ENCODE measurements at regions not wholly inside any gene's neighbourhood (a gene's known extent, or its start where the extent isn't known, plus 50 kb on each side); places are given as distances from the start of the nearest gene placed in this dataset.

DNA sequence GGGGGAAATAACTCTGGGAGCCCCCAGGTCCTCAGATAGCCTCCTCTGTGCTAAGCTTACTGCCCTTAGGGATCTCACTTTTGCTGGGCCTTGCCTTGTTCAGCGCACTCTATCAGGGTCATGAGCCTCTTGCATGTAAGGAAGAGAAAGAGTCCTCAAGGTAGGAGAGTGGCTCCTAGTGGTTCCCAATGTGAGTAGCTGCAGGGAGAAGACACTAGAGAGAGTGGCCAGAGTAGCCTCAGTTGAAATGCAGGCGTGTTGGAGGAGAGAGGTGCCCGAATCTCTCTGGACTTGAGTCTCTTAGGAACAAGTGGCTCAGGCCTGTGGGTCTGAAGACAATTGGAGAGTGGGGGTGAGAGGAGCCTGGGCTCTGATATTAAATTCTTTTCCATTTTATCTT, 94.3 kb upstream of the SORCS3 start:
- Histone ChIP-seq H3K27me3 (ENCODE audit: insufficient read depth, low read length) (peaks cover 2% of the 10 kb centered on the region), H3K79me2 (ENCODE audit: insufficient read depth, low read length) (no peaks in the 10 kb centered on the region), H3K4me2 (ENCODE audit: low read length) (no peak overlapping the region), H3K4me3 (ENCODE audit: insufficient read depth, low read depth, low read length) (no peak overlapping the region), H3K4me1 (ENCODE audit: insufficient read depth, low read length) (no peaks in the 10 kb centered on the region), H3K36me3 (ENCODE audit: insufficient read depth, low read length) (no peaks in the 10 kb centered on the region), H2AFZ (ENCODE audit: low read depth, low read length) (no peak overlapping the region), H3K9me3 (ENCODE audit: insufficient read depth, low read depth, low read length) (no peaks in the 10 kb centered on the region), H3K9ac (ENCODE audit: low read length) (no peak overlapping the region), H4K20me1 (ENCODE audit: insufficient read depth, low read length) (no peaks in the 10 kb centered on the region), H3K27ac (ENCODE audit: low read depth, low read length) (no peak overlapping the region)
- FAIRE-seq = no peak
- Mint-ChIP-seq H3K9me3 (ENCODE audit: unreplicated experiment) (peaks cover 2% of the 10 kb centered on the region), H3K27ac (ENCODE audit: unreplicated experiment) (no peak overlapping the region), H3K36me3 (ENCODE audit: low read depth, unreplicated experiment) (no peaks in the 10 kb centered on the region), H3K27me3 (ENCODE audit: low read depth, unreplicated experiment) (peaks cover 39% of the 10 kb centered on the region), H3K4me1 (ENCODE audit: low read depth, unreplicated experiment) (no peaks in the 10 kb centered on the region), H3K4me3 (ENCODE audit: unreplicated experiment) (no peak overlapping the region)
- DNase-seq (ENCODE audit: low read depth) = no peak
- no peak for TF ChIP-seq EZH2 (IDR thresholded peaks at IDR 0.05; ENCODE audit: insufficient read depth, low read length)

DNA sequence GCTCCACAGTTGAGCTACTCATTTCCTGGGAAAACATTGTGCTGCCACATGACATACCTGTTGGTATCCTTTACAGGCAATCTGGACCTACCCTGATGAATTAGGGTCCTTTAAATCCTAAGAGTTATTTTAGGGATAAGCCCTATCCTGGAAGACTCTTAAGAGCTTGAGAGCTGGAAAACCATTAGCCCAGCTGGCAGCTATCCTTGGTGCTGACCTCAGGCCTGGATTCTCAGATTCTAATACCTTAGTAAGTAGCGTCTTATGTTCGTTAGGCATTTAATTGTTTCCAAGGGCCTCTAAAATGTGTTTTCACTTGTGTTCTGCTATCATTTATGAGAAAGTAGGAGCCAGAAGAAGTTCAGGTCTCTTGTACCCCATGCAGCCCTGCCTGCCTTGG, 93.0 kb upstream of the SORCS3 start:
- H3K4me1 ChIP-seq (ENCODE audit: insufficient read depth, low read length) = no peaks in the 10 kb centered on the region
- H3K27ac Mint-ChIP-seq (ENCODE audit: unreplicated experiment) = no peak overlapping the region
- H3K4me1 Mint-ChIP-seq (ENCODE audit: low read depth, unreplicated experiment) = no peaks in the 10 kb centered on the region
- FAIRE-seq (no peak), DNase-seq (ENCODE audit: low read depth) (peak; percentile 14)
- no peak overlapping the region for H3K9ac ChIP-seq (ENCODE audit: low read length)
- H3K4me3 ChIP-seq (ENCODE audit: insufficient read depth, low read depth, low read length) = no peak overlapping the region
- peaks cover 2% of the 10 kb centered on the region for H3K36me3 Mint-ChIP-seq (ENCODE audit: low read depth, unreplicated experiment)
- no peaks in the 10 kb centered on the region for H3K9me3 ChIP-seq (ENCODE audit: insufficient read depth, low read depth, low read length)
- peaks cover 43% of the 10 kb centered on the region for H3K27me3 Mint-ChIP-seq (ENCODE audit: low read depth, unreplicated experiment)
- H3K36me3 ChIP-seq (ENCODE audit: insufficient read depth, low read length) = no peaks in the 10 kb centered on the region
- TF ChIP-seq, protein P1, sequence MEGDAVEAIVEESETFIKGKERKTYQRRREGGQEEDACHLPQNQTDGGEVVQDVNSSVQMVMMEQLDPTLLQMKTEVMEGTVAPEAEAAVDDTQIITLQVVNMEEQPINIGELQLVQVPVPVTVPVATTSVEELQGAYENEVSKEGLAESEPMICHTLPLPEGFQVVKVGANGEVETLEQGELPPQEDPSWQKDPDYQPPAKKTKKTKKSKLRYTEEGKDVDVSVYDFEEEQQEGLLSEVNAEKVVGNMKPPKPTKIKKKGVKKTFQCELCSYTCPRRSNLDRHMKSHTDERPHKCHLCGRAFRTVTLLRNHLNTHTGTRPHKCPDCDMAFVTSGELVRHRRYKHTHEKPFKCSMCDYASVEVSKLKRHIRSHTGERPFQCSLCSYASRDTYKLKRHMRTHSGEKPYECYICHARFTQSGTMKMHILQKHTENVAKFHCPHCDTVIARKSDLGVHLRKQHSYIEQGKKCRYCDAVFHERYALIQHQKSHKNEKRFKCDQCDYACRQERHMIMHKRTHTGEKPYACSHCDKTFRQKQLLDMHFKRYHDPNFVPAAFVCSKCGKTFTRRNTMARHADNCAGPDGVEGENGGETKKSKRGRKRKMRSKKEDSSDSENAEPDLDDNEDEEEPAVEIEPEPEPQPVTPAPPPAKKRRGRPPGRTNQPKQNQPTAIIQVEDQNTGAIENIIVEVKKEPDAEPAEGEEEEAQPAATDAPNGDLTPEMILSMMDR (IDR thresholded peaks at IDR 0.05; ENCODE audit: insufficient read depth, low read depth, low read length) = no peak
- TF ChIP-seq EZH2 (IDR thresholded peaks at IDR 0.05; ENCODE audit: insufficient read depth, low read length) = no peak
- H2AFZ ChIP-seq (ENCODE audit: low read depth, low read length) = no peak overlapping the region
- H3K27ac ChIP-seq (ENCODE audit: low read depth, low read length) = no peak overlapping the region
- no peak overlapping the region for H3K4me3 Mint-ChIP-seq (ENCODE audit: unreplicated experiment)
- peaks cover 2% of the 10 kb centered on the region for H3K27me3 ChIP-seq (ENCODE audit: insufficient read depth, low read length)
- no peak overlapping the region for H3K4me2 ChIP-seq (ENCODE audit: low read length)
- peaks cover 3% of the 10 kb centered on the region for H3K9me3 Mint-ChIP-seq (ENCODE audit: unreplicated experiment)
- H3K79me2 ChIP-seq (ENCODE audit: insufficient read depth, low read length) = no peaks in the 10 kb centered on the region
- no peaks in the 10 kb centered on the region for H4K20me1 ChIP-seq (ENCODE audit: insufficient read depth, low read length)

DNA sequence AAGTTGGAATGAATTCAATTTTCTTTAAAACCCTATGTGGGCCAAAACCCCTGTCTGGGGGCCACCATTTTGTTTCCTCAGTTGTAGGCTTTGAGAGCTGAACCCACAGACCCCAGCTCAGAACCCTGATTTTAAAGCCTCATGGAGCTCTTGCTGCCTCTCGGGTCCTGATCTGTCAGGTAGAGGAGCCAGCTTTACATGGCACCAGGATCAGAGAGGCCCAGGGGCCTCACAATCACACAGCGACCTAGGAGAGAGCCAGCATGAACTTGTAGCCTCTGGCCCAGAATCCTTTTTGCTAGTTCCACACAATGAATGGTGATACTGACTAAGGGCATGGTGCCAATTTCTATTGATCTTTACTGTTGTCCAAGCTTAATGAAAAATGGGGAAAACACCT, 84.3 kb upstream of the SORCS3 start:
- H3K27me3 ChIP-seq (ENCODE audit: insufficient read depth, low read length) = no peaks in the 10 kb centered on the region
- DNase-seq (ENCODE audit: low read depth) (no peak), FAIRE-seq (no peak)
- H3K36me3 ChIP-seq (ENCODE audit: insufficient read depth, low read length) = no peaks in the 10 kb centered on the region
- no peak overlapping the region for H2AFZ ChIP-seq (ENCODE audit: low read depth, low read length)
- peaks cover 32% of the 10 kb centered on the region for H3K27me3 Mint-ChIP-seq (ENCODE audit: low read depth, unreplicated experiment)
- no peak overlapping the region for H3K4me2 ChIP-seq (ENCODE audit: low read length)
- no peaks in the 10 kb centered on the region for H3K4me1 ChIP-seq (ENCODE audit: insufficient read depth, low read length)
- TF ChIP-seq EZH2 (IDR thresholded peaks at IDR 0.05; ENCODE audit: insufficient read depth, low read length) = no peak
- TF ChIP-seq, protein P1 (IDR thresholded peaks at IDR 0.05; ENCODE audit: insufficient read depth, low read depth, low read length) = no peak
- H3K4me3 Mint-ChIP-seq (ENCODE audit: unreplicated experiment) = no peak overlapping the region
- no peaks in the 10 kb centered on the region for H3K9me3 ChIP-seq (ENCODE audit: insufficient read depth, low read depth, low read length)
- no peaks in the 10 kb centered on the region for H3K79me2 ChIP-seq (ENCODE audit: insufficient read depth, low read length)
- H3K4me3 ChIP-seq (ENCODE audit: insufficient read depth, low read depth, low read length) = no peak overlapping the region
- no peak overlapping the region for H3K27ac Mint-ChIP-seq (ENCODE audit: unreplicated experiment)
- H3K9ac ChIP-seq (ENCODE audit: low read length) = no peak overlapping the region
- peaks cover 7% of the 10 kb centered on the region for H3K4me1 Mint-ChIP-seq (ENCODE audit: low read depth, unreplicated experiment)
- no peak overlapping the region for H3K27ac ChIP-seq (ENCODE audit: low read depth, low read length)
- H3K36me3 Mint-ChIP-seq (ENCODE audit: low read depth, unreplicated experiment) = peaks cover 2% of the 10 kb centered on the region
- no peaks in the 10 kb centered on the region for H4K20me1 ChIP-seq (ENCODE audit: insufficient read depth, low read length)
- peaks cover 2% of the 10 kb centered on the region for H3K9me3 Mint-ChIP-seq (ENCODE audit: unreplicated experiment)

All from astrocyte (in vitro differentiated cells and primary cell).